PC-3 (cell line): ENCODE measurements at regions not wholly inside any gene's neighbourhood (a gene's known extent, or its start where the extent isn't known, plus 50 kb on each side); places are given as distances from the start of the nearest gene placed in this dataset.

Source experiments
- ATAC-seq: fragments of 200-7000 bp; cut with Tn5 transposase; 2 replicates; pipeline ENCODE4 v1.9.1; 2020; ENCODE audit warnings: mild to moderate bottlenecking, moderate library complexity
- BruUV-seq: library from RNA; stranded (reverse); fragments of 400-500 nt; replicated peaks from 2 replicates; lab custom pipeline; 2021; lab: Mats Ljungman, UMichigan
- CTCF ChIA-PET: fragments of 300-600 bp; sonication (Branson Sonifier 250); formaldehyde crosslinking; loops from one replicate; lab custom pipeline; 2022; ENCODE audit warnings: antibody characterized with exemption; lab: Charles Lee
- POLR2A ChIA-PET: fragments of 300-600 bp; sonication (Branson Sonifier 250); formaldehyde crosslinking; loops from one replicate; lab custom pipeline; 2022; ENCODE audit warnings: antibody characterized with exemption; ENCODE audit not compliant: unreplicated experiment; lab: Charles Lee
- DNase-seq: peaks from one replicate; pipeline ENCODE4 v3.0.0-alpha.2; 2015
- H2AFZ ChIP-seq: fragments of 300-600 bp; sonication (generic); 2 replicates; pipeline ENCODE4 v1.6.0; 2016; ENCODE audit warnings: antibody characterized with exemption, low read length
- H3F3A ChIP-seq: fragments of 300-600 bp; sonication (generic); one replicate; pipeline ENCODE4 v1.6.0; 2017; ENCODE audit warnings: antibody characterized with exemption, low read length, control low read depth, mild to moderate bottlenecking; ENCODE audit not compliant: unreplicated experiment
- H3K27ac ChIP-seq: fragments of 300-600 bp; sonication (generic); 2 replicates; pipeline ENCODE4 v1.5.1; 2016; ENCODE audit warnings: mild to moderate bottlenecking, low read length
- H3K27me3 ChIP-seq: fragments of 300-600 bp; sonication (generic); 2 replicates; pipeline ENCODE4 v1.6.1; 2016; ENCODE audit warnings: low read length, mixed read lengths
- H3K36me3 ChIP-seq: fragments of 300-600 bp; sonication (generic); 2 replicates; pipeline ENCODE4 v1.6.1; 2016; ENCODE audit warnings: low read depth, mixed run types, low read length, mixed read lengths
- H3K4me1 ChIP-seq: fragments of 300-600 bp; sonication (generic); 2 replicates; pipeline ENCODE4 v1.5.1; 2016; ENCODE audit warnings: low read length; ENCODE audit not compliant: insufficient read depth
- H3K4me2 ChIP-seq: fragments of 300-600 bp; sonication (generic); 2 replicates; pipeline ENCODE4 v1.6.0; 2016; ENCODE audit warnings: low read length
- H3K4me3 ChIP-seq: fragments of 300-600 bp; sonication (generic); 2 replicates; pipeline ENCODE4 v1.5.1; 2016; ENCODE audit warnings: mild to moderate bottlenecking, low read length, mixed read lengths
- H3K79me2 ChIP-seq: fragments of 300-600 bp; sonication (generic); 2 replicates; pipeline ENCODE4 v1.6.1; 2017; ENCODE audit warnings: low read length, mixed read lengths
- H3K9ac ChIP-seq: fragments of 300-600 bp; sonication (generic); 2 replicates; pipeline ENCODE4 v1.6.0; 2016; ENCODE audit warnings: mild to moderate bottlenecking, low read length
- H3K9me2 ChIP-seq: fragments of 300-600 bp; sonication (generic); replicated peaks from 2 replicates; pipeline ENCODE4 v1.6.1; 2016; ENCODE audit warnings: mixed run types, low read length, mixed read lengths
- H3K9me3 ChIP-seq: fragments of 300-600 bp; sonication (generic); 2 replicates; pipeline ENCODE4 v1.6.1; 2016; ENCODE audit warnings: low read length, mixed read lengths
- H4K20me1 ChIP-seq: fragments of 300-600 bp; sonication (generic); 2 replicates; pipeline ENCODE4 v1.6.1; 2016; ENCODE audit warnings: low read length, mixed read lengths
- EZH2 ChIP-seq: fragments of 300-600 bp; sonication (generic); IDR thresholded peaks from one replicate; pipeline ENCODE4 v1.6.1; 2017; ENCODE audit warnings: antibody characterized with exemption, mild to moderate bottlenecking, low read length; ENCODE audit not compliant: unreplicated experiment
- EZH2phosphoT487 ChIP-seq: fragments of 300-600 bp; sonication (generic); IDR thresholded peaks from 2 replicates; pipeline ENCODE4 v1.6.1; 2018; ENCODE audit warnings: mild to moderate bottlenecking, antibody characterized with exemption, low read length, borderline replicate concordance
- intact Hi-C: fragments of 100-400 bp; cut with micrococcal nuclease; formaldehyde crosslinking; loops from 2 replicates; pipeline ENCODE4 v1.9.0; 2023
- TF ChIP-seq, protein P1 (sequence below): fragments of 300-600 bp; sonication (generic); conservative IDR thresholded peaks from 2 replicates; pipeline ENCODE4 v1.5.1; 2017; ENCODE audit warnings: antibody characterized with exemption, low read depth, mild to moderate bottlenecking, low read length

DNA sequence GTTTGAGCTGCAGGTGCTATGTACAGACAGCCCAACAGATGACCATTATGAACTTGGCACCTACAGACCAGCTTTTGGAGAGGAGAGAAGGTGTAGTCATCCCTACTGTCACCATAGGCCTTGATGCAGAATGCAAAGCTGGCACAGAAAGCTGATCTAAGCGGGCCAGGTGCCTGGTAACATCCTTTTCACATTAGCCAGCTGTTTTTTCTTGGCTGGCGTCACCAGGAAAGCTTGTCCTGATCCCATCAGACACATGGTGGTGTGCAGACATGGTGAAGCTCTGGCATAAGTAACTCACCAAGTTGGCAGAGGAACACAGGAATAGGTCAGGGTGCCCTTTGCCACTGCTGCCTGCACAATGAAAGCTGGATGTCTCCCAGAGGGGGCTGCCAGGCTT lies 97.2 kb upstream of the MB21D2 start:
- Histone ChIP-seq H2AFZ (no peak overlapping the region), H4K20me1 (no peaks in the 10 kb centered on the region), H3K27me3 (no peaks in the 10 kb centered on the region), H3K4me2 (no peak overlapping the region), H3K36me3 (no peaks in the 10 kb centered on the region), H3K9me3 (no peaks in the 10 kb centered on the region), H3K4me1 (no peaks in the 10 kb centered on the region), H3K27ac (no peak overlapping the region), H3K4me3 (no peak overlapping the region), H3F3A (no peaks in the 10 kb centered on the region), H3K9me2 (no peaks in the 10 kb centered on the region), H3K79me2 (no peaks in the 10 kb centered on the region), H3K9ac (no peak overlapping the region)
- intact Hi-C loops: no loop called here
- BruUV-seq: no TSS peak
- DNase-seq (no peak), ATAC-seq (no peak)
- ChIA-PET CTCF (no interaction called here), POLR2A (no interaction called here)
- TF ChIP-seq EZH2 (no peak), EZH2phosphoT487 (no peak)
- TF ChIP-seq, protein P1, sequence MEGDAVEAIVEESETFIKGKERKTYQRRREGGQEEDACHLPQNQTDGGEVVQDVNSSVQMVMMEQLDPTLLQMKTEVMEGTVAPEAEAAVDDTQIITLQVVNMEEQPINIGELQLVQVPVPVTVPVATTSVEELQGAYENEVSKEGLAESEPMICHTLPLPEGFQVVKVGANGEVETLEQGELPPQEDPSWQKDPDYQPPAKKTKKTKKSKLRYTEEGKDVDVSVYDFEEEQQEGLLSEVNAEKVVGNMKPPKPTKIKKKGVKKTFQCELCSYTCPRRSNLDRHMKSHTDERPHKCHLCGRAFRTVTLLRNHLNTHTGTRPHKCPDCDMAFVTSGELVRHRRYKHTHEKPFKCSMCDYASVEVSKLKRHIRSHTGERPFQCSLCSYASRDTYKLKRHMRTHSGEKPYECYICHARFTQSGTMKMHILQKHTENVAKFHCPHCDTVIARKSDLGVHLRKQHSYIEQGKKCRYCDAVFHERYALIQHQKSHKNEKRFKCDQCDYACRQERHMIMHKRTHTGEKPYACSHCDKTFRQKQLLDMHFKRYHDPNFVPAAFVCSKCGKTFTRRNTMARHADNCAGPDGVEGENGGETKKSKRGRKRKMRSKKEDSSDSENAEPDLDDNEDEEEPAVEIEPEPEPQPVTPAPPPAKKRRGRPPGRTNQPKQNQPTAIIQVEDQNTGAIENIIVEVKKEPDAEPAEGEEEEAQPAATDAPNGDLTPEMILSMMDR: no peak

DNA sequence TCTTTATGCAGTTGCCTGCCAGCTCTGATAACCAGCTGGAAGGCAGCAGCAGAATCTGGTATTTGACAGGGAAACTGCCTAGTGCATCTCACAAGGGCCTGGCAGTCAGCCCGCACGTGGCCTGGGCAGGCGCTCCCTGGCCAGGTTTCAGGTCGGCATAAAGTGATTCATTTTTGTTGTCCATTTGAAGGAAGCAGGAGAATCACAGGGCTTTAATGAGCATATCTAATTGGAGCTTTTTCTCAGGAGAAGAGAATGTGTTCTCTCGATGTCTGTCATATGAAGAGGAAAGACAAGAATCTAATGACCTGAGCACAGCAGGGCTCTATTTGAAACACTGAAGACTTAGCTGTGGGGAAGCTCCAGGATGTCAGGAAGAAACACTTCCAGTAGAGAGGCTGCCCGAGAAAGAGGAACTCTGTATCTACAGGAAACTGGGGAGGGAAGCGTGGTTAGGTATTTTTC lies 98.8 kb upstream of the MB21D2 start:
- POLR2A ChIA-PET: interaction anchor here (0.6 kb wide), 2 partner anchors 92 to 110 kb away, joined by 3 to 4 read pairs; no protein-coding TSS in a partner anchor
- DNase-seq (peak; percentile 41), ATAC-seq (peak; percentile 54)
- Histone ChIP-seq H3K4me2 (no peak overlapping the region), H3K9me3 (no peaks in the 10 kb centered on the region), H3K27ac (no peak overlapping the region), H3K4me1 (no peaks in the 10 kb centered on the region), H3K79me2 (no peaks in the 10 kb centered on the region), H4K20me1 (no peaks in the 10 kb centered on the region), H3K27me3 (no peaks in the 10 kb centered on the region), H2AFZ (peak overlapping the region; percentile 2; the same call in 1 of the 2 replicates), H3K4me3 (no peak overlapping the region), H3K9me2 (no peaks in the 10 kb centered on the region), H3K36me3 (no peaks in the 10 kb centered on the region), H3K9ac (no peak overlapping the region), H3F3A (no peaks in the 10 kb centered on the region)
- intact Hi-C loops: no loop called here
- no TSS peak for BruUV-seq
- TF ChIP-seq EZH2phosphoT487: no peak
- TF ChIP-seq, protein P1: no peak
- no peak for TF ChIP-seq EZH2
- CTCF ChIA-PET: no interaction called here

- Histone ChIP-seq H3K4me1 (no peaks in the 10 kb centered on the region), H3K9ac (no peak overlapping the region), H3K9me3 (no peaks in the 10 kb centered on the region), H3K9me2 (no peaks in the 10 kb centered on the region), H3F3A (no peaks in the 10 kb centered on the region), H3K27ac (no peak overlapping the region), H3K79me2 (no peaks in the 10 kb centered on the region), H2AFZ (no peak overlapping the region), H3K36me3 (no peaks in the 10 kb centered on the region), H3K27me3 (no peaks in the 10 kb centered on the region), H4K20me1 (no peaks in the 10 kb centered on the region), H3K4me2 (no peak overlapping the region), H3K4me3 (no peak overlapping the region)
- BruUV-seq: no TSS peak
- intact Hi-C loops: no loop called here
- TF ChIP-seq EZH2phosphoT487 (no peak), EZH2 (no peak)
- TF ChIP-seq, protein P1: no peak
- ATAC-seq (no peak), DNase-seq (no peak)
- ChIA-PET CTCF (interaction anchor here (0.6 kb wide), 1 partner anchor 209 kb away, joined by 3 read pairs; no protein-coding TSS in a partner anchor), POLR2A (no interaction called here)
Measured at GRCh38 chr3:193021506-193022010, 103.9 kb upstream of the MB21D2 start.
